WTC11 (cell line): ENCODE measurements at regions not wholly inside any gene's neighbourhood (a gene's known extent, or its start where the extent isn't known, plus 50 kb on each side); places are given as distances from the start of the nearest gene placed in this dataset.

Experiments used
- CTCF ChIP-seq: fragments of 200-600 bp; IDR thresholded peaks from 2 replicates; pipeline ENCODE4 v1.8.0; 2022; ENCODE audit warnings: antibody characterized with exemption
- ESRRA ChIP-seq: sonication (generic); formaldehyde crosslinking; IDR thresholded peaks from 2 replicates; pipeline ENCODE4 v1.8.1; 2022; ENCODE audit warnings: mild to moderate bottlenecking, missing genetic modification reagents, borderline replicate concordance
- TEAD1 ChIP-seq: sonication (generic); formaldehyde crosslinking; IDR thresholded peaks from 2 replicates; pipeline ENCODE4 v1.8.0; 2022; ENCODE audit warnings: mild to moderate bottlenecking, missing genetic modification reagents

GRCh38 chr14:48584031-48584430 is 908.6 kb upstream of the MDGA2 start:
- TF ChIP-seq CTCF (no peak), ESRRA (CRISPR knock-in tag) (no peak), TEAD1 (no peak)
